NCI-H446 (cell line): ENCODE measurements at regions not wholly inside any gene's neighbourhood (a gene's known extent, or its start where the extent isn't known, plus 50 kb on each side); places are given as distances from the start of the nearest gene placed in this dataset.

Experiments used
- DNase-seq, 2 experiments: peaks; one replicate each; lab custom pipeline; 2025; lab: John Stamatoyannopoulos, UW

DNA sequence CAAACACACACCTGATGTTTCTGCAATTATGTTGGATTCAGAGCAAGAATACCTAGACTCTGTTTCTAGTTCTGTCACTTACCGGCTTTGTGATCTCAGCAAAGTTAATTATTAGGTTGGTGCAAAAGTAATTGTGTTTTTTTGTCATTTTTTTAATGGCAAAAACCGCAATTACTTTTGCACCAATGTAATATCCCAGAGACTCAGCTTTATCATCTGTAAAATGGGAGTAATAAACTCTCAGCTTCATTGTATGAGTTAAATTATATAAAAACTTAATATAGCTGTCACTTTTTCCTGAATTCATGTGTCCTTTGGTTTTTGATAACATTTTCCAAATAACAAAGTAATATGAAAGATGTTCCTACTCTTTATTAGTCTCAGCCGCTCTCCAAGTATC is 251.7 kb downstream of the TRIB2 start:
- DNase-seq, result no peak

DNA sequence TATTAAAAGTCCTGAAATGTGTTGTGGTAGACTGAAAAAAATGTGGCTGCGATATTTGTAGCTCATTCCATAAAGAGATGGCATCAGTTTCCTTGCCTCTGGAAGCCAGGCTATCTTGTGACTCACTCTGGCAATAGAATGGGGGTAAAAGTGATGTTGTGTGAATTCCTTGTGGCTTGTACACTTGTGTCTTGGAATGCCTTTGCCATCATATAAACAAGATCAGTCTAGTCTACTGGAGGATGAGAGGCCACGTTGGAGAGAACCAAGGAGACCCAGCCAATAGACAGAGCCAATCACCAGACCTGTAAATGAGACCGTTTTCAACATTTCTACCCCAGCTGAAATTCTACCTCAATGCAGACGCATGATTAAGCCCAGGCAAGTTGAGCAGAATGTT is 254.1 kb downstream of the TRIB2 start:
- DNase-seq, result no peak

DNA sequence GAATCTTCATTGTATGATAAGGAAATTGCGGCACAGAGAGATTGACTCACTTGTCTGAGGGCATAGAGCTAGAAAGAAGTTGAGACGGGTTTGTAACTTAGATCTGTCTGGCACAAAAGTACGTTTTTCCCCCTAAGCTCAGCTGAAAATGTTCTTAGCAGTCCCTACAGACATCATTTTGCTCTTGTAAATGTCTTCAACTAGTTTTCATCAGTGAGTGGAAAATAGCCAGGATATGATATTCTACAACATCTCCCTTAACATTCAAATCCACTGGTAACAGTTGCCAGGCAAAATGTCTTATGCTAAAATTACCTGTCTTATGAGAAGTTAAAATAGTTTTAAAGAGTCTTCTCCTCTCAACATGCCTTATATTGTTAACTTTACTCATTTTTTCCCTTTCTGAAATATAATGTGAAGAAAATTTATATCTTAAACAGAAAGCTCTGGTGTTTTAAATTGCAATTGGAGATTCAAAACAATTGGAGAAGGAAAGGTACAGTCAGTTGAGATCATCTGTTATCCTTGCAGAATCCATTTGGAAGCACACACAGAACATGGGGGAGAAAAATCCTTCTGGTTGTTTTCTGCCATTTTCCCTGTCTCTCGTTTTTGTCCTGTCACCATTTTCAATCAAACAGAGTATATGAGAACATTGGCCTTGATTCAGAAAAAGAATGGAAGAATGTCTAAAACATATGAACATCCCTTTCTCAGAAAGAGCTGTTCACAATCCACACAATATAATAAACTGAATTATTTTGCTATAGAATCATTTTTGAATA is 255.0 kb downstream of the TRIB2 start:
- no peak for DNase-seq

DNA sequence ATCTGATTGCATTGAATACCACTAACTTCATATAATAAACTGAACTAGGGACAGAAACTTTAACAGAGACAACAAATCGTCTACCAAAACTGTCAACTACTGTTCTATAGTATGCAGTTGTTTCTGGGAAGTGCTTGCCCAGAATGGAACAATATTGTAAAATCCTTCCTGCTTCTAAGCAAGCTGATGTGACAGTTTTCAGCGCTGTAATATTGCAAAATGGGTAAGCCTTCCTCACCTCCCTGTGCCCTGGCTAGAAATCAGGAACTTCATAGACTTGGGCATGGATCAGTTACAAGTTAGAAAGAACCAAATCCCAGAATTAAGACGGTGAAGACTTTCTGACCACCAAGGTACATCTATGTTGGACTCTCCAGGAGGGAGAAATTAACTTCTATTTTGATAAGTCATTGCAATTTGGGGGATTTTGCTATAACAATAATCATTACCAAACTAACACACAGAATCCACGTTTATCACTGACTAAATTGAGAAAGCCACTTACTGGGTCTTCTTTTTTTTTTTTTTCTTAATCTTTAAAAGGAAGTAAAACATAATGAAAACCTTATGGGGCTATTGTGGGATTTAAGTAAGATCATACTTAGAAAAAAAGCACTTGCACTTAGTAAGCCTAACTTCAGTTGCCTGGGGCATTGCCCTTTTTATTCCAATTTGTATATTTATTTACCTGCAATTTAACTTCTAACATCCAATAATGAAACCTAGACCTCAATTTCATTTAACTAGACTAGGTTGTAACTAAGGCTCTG is 261.5 kb downstream of the TRIB2 start:
- no peak for DNase-seq

DNA sequence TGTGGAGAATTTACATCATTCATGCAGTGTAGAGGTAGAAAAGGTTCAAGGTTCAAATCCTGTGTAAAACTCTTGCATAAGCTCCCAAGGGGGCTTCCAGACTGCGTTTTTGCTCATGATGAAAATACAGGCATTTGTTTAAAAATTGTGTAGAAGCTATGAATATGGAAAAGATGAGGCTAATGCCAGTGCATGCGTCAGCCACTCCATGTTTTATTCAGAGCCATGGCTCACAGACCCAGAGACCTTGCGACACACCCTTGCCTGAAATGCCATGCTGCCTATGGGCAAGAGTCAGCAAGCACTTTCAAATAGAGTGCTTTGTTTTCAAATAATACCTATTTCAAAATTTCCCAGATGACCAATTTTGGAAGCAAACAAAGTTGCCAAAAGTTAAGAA is 262.3 kb downstream of the TRIB2 start:
- no peak for DNase-seq

DNA sequence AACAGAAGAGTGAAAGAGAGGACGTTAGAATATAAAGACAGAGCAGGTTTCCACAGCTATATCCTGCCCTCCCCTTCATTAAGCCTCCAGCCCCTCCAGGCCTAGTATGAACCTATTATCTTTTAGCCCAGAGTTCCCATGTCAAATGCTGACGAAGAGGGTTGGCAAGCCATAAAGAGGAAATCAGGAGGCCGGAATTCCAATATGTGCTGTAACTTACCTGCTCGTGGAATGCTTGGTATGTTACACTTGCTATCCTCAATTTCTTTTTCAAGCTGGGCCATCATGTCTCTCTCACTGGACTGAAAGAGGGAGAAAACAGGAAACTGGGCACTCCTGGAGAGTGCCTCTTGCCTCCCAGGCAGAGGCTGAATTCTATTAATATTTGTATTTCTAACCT is 264.1 kb downstream of the TRIB2 start:
- DNase-seq, result no peak

DNA sequence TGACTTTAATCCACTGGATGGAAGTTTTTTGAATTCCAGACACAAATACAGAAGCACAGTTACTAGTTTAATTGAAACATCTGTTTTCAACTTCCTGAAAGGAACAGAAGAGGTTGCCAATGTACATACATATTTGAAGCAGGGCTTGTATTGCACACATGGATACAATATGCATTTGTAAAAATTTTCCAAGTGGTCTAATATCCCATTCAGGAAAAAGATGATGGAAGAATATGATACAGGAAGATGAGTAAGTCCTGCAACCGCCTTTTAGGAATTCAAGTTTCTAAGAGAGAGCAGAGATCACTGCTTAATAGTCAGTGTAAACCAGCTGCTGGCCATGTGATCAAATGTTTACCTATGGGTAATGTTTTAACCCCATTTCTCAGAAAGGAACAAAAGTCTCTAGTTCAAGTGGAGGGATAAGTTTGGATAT is 265.4 kb downstream of the TRIB2 start:
- DNase-seq, result no peak

DNA sequence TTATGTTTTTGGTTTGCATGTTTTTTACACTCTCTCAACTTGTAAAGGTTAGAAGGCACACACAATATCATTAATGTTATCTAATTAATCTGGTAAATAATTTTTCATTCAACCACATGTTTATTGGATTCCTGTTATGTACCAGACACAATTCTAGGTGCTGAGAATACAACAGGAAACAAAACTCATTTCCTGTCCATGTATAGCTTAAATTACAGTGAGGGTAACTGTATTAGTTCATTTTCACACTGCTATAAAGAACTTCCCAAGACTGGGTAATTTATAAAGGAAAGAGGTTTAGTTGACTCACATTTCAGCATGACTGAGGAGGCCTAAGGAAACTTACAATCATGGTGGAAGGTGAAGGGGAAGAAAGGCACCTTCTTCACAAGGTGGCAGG is 270.5 kb downstream of the TRIB2 start:
- DNase-seq, result no peak

DNA sequence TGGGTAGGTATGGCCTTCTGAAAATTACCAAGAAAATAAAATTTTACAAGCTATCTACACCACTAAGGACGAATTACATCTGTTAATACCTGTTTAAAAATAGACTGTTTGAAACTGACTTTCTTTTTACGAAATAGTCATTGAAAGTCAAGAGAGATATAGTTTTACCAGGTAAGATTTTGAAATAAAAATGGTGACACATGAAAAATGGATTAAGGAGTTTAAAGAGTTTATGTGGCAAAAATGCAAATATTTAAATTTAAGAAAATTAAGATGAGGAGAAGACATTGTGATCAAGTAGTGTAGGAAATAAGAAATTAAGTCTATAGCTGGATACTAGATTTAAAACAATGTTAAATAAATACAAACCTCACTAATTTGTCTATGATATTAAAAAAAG is 271.5 kb downstream of the TRIB2 start:
- no peak for DNase-seq

DNA sequence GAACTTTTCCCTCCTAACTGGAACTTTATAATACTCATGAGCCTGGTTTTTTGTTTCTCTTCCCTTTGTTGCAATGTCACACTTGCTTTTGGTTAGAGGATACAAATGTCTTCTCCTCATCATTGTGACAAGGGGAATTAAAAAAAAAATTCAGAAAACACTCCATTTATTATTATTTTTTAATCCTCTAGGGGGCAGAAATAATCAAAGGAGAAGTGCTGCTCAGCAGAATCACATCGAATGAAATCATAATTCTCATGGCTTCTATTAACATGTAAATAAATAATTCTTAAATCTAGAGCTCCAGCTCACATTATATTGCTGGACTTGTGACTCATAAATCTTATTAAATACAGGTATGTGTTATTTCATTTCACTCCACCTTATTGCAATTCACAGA is 273.8 kb downstream of the TRIB2 start:
- no peak for DNase-seq

DNA sequence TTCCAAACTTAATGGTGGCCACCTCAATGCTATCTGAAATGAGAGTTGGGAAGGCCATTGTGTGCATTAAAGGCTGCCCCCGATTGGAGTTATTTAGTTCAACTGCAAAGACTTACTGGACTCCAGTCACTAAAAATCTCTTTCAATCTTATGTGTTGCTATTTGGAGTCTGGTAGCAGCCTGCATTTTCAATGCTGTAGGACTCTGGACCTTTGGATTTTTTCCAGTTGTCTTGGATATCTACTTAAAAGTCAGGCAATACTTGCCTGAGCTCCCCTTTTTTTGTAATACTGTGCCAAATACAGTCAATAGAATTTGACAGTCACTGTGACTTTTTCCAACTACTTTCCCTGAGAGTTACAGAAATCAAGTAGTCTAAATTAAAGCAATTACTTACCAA is 281.9 kb downstream of the TRIB2 start:
- DNase-seq, result no peak

DNA sequence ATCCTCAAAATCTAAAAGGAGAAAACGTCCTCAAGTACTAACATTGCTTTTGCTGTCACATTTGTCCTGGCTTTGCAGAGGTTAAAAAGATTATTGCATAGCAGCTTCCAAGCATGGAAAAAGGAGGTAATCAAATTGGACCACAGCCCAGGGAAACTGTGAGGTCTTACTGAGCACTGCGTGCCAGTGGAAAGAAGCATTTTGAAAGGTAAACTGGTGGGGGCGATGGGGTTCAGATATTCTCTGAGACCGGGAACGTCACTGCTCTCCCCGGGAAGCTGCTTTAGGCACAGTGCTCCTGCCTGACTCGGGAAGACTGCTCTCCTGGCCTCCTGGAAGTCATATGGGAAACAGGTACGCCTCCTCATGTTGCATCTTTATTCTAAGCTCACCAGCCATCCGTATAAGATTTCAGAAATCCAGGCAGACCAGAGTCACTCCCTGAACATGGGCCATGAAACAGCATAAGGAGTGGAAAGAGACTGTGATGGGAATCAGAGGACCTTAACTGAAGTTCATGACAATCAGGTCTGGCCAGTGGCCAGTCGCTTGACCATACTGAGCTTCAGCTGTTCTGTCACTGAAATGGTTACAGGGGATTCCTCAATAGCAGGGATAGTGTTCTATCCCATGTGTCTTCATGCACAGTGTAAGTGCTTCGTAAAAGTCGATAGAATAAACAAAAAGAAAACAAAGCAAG is 284.1 kb downstream of the TRIB2 start:
- DNase-seq, result no peak

DNA sequence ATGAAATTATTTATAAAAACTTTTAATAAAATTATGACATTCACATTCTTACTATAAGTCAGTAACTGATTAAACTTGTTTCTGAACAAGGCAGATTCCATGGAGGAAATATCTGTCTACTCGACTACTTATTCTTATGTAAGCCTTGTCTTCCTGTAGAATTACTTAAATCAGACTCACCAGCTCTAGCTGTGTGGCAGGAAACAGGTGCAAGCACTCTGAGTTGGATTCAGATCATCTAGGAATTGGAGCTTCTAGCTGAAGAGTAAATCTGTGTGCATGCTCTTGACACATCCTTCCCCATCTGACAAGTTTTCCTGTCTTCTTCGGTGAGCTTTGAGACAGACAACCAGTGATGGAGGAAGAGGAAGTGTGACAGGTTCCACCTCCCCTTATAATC is 284.7 kb downstream of the TRIB2 start:
- no peak for DNase-seq

DNA sequence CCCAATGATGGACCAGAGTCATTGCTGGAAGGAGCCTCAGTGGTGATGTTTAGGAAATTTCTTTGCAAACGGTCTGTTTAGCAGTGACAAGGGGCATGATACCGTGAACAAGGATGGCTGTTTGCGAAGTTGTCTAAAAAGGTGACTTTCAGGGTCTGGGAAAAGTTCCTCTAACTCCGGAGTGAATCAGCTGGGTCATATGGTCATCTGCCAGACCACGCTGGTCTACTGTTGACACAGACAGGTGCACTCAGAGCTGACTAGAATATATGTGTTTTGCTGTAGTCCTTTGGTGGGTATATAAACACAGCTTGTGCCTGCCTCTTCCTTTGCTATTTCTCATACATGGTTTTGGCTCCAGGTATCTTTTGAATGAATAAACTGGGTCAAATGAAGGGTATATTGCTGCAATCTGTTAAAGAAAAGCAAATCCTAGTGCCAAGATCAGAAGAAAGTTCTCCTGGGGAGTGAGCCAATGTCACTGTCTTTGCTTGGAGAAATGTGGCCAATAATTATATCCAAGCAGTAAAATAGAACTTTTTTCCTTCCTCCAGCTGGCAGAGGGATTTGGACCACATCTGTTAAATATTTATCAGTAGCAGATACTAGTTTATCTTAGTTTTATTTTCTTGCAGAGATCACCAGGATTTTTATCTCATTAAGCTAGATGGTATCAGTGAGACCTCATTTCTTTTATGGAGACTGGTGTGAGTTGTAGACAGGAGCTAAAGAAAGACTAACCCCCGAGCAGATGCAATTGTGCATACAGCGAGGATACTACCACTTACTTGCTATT is 286.0 kb downstream of the TRIB2 start:
- no peak for DNase-seq

DNA sequence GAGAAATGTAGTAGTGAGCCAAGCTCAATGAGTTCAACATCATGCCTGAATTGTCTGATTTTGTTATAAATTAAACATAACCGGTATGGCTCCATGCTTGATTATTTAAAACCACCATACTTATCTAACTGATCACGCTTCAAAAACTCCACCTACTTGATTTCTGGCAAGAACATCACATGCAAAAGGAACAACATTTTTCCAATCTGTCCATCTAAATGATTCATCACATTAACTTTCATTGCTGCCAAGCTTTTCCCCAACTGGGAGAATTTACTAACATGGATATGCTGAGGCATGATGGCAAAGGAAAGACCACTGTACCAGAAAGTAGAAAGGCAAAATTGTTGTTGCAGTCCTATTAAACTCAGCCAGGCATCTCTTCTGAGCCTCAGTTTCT is 286.8 kb downstream of the TRIB2 start:
- no peak for DNase-seq

DNA sequence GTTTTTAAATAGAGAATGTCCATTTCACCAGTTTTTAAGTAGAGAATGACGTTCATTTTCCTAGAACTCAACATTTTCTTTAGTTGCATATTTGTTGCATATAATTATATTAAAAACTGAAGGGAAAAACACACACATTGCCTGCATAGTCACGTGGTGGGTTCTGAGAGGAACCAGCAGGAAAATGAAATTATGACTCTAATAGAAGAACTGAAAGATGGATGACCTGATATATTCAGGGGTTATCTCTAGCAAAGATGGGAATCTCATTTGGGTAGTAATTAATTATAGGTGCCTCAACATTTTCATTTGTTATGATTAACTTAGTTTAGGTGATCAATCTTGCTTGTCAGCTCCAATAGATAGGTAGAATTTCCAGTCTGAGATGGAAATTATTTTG is 288.3 kb downstream of the TRIB2 start:
- no peak for DNase-seq

DNA sequence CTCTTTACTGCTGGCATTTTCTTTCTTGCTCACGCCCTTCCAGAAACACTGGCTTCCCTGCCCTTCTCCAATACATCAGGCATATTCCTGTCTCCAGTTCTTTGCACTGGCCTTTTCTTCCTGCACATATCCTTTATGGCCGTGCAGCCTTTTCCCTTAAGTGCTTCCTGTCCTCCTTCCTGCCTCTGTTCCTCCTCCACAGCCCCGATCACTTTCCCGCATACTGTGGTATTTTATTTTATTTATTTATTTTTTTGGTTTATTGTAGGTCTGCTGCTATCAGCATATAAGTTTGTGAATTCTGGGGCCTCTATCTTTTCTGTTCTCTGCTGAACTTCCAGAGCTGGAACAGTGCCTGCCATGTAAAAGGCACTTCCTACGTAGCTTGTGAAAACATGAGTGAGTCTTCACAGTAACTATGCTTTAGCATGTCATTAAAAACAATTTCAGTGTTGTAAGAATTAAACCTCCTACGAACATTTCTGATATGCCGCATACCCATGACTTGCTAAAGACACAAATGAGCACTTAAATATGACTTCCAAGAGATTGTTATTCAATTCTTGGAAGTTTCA is 289.1 kb downstream of the TRIB2 start:
- DNase-seq, result no peak

DNA sequence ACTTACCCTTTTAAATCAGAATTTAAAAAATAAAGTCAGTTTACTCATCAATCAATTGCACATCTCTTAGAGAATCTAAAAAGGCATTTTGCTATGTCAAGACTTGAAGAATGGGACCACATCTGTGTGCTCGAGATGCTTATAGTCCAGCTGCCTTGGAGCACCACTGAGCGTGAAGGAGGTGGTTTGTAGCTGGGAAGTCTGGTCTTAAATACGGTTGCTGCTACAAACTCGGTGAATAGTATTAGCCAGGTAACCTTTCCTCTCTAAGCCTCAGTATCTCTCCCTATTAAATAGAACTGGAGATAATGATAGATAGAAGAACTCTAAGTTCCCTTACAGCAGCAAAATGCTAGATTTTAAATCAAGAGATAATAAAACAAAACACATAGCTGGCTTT is 289.7 kb downstream of the TRIB2 start:
- no peak for DNase-seq

DNA sequence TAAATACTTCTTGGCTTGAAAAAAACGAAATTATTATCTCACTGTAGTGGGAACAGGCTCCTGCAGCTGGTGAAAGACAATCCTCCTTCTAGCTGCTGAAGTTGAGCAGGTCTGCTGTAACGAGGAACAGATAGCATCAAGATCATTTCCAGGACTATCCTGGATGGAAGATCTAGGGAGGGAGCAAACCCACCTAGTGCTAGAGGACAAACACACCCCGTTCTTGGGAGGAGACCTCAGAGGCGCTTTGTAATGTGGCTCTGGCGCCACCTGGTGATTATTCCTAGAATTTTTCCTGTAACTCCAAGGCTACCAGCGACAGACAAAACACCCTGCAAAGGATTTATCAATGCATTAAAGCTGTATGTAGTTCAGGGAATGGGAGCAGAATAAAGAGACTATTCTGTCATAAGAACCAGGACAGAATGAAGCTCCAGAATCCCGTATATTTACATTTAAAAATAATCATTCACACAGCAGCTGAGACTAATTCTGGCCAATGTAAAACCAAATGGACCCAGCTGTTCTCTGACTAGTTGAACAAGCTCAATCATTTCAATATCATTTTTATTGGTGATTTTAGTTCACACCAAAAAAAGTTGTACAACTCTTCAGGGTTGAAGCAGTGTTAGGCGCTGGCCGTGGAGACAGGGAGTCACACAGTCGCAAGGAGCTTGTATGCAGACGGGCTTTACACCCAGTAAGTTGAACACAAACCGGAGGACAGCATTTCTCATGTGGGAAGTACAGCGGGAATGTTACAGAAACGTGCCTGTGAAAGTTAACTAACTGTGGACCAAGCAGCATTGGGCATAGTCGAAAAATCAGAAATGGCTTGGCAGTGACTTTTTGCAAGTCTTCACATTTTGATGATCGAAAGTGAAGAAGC is 290.3 kb downstream of the TRIB2 start:
- peak; percentile 12 to 60 for DNase-seq

DNA sequence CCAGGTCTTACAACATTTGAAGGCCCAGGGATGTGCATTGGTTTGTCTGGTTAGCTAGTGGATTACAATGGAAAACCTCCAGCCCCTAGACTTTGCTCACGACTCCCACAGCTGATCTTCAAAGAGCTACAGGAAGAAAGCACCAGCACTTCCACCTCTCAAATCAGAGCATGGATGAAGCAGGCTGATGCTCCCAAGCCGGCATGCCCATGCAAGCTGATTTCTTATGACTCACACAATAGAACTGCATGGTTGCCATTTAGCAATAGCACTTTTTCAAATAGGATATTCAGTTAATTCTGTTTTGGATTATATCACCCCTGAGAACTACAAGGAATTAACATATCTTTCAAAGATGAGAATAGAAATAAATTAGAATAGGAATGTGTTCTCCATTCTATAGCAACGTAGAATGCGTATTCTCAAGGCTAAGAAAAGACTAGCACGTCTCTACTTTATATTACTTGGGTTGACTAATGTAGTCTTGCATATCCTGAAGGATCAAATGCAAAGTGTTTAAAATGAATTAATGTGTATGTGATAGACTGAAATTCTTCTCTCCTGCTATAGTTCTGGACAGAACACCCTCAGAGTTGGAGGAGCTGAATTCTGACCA is 292.4 kb downstream of the TRIB2 start:
- DNase-seq, result no peak
